ENCODE measurements at regions not wholly inside any gene's neighbourhood (a gene's known extent, or its start where the extent isn't known, plus 50 kb on each side); places are given as distances from the start of the nearest gene placed in this dataset.

DNA sequence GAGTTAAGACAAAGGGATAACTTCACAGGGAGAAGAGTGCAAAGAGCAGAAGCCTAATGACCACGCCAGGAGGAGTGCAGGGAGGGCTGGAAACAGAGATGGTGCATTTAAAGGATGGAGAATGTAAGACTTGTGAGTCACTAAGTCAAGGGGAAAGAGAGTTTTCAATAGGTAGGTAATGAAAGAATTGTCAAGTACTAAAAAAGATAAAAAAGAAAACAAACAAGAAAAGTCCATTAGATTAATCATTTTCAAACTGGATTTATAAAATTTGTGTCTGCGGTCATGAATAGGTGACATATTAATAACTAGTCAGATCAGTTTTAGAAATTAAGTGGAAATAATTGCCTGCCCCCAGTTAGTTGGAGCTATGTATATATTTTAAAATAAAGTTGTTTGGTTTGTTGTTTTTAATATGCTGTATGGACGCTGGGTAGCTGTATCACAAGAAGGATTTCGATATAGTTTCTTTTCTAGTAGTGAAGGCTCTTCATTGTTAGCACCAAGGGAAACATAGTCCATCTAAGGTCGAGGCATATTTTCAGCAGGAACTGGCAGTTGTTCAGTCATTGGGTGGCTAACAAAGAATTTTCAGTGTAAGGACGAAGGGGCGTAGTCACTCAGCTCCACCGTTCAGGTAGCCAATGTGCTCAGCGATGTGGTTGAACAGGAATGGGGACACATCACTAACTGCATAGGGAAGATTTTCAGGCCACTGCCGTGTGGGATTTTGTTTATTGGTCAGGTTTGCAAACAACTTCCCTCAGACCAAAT, 203.0 kb downstream of the TGFB2 start:
- TF ChIP-seq, protein P1, sequence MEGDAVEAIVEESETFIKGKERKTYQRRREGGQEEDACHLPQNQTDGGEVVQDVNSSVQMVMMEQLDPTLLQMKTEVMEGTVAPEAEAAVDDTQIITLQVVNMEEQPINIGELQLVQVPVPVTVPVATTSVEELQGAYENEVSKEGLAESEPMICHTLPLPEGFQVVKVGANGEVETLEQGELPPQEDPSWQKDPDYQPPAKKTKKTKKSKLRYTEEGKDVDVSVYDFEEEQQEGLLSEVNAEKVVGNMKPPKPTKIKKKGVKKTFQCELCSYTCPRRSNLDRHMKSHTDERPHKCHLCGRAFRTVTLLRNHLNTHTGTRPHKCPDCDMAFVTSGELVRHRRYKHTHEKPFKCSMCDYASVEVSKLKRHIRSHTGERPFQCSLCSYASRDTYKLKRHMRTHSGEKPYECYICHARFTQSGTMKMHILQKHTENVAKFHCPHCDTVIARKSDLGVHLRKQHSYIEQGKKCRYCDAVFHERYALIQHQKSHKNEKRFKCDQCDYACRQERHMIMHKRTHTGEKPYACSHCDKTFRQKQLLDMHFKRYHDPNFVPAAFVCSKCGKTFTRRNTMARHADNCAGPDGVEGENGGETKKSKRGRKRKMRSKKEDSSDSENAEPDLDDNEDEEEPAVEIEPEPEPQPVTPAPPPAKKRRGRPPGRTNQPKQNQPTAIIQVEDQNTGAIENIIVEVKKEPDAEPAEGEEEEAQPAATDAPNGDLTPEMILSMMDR (IDR thresholded peaks at IDR 0.05) = no peak
- TF ChIP-seq POLR2A (IDR thresholded peaks at IDR 0.05) (no peak), POLR2AphosphoS5 (IDR thresholded peaks at IDR 0.05) (no peak)
